ENCODE measurements at regions not wholly inside any gene's neighbourhood (a gene's known extent, or its start where the extent isn't known, plus 50 kb on each side); places are given as distances from the start of the nearest gene placed in this dataset.

DNA sequence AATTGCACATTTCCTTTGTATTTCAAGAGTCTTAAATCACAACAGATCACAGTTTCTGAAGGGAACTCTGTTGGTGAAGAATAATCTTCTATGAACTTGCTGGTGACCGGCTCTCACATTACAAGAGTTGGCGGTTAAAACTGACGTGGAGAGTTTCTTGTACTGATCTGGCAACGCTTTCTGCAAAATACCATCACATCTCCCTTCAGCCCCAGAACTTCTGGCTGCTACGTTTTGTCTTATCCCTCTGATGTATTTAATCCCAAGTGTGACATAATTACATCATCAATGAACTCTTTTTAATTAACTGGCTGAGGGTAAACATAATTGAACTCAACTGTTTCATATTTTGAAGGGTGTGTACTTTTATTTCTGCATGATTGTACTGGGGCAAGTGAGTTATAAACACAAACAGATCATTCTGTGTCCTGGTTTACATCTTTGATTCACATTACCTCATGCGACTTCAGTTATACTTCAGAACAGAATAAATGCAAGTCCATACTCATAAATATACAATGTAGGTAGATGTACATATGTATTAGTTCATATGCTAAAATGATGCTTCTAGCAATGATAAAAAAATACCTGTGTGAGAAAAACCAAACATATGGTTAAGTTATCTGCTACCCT lies 105.1 kb upstream of the NPVF start:
- Mint-ChIP-seq H3K4me1 (ENCODE audit: low read depth, unreplicated experiment) (peaks cover 4% of the 10 kb centered on the region), H3K36me3 (ENCODE audit: low read depth, unreplicated experiment) (no peaks in the 10 kb centered on the region), H3K4me3 (ENCODE audit: unreplicated experiment) (no peak overlapping the region), H3K27ac (ENCODE audit: unreplicated experiment) (no peak overlapping the region), H3K9me3 (ENCODE audit: unreplicated experiment) (no peaks in the 10 kb centered on the region), H3K27me3 (ENCODE audit: low read depth, unreplicated experiment) (peaks cover 10% of the 10 kb centered on the region)
- no peak for FAIRE-seq
- Histone ChIP-seq H2AFZ (ENCODE audit: low read depth, low read length) (no peak overlapping the region), H4K20me1 (ENCODE audit: insufficient read depth, low read length) (no peaks in the 10 kb centered on the region), H3K79me2 (ENCODE audit: insufficient read depth, low read length) (no peaks in the 10 kb centered on the region), H3K4me1 (ENCODE audit: insufficient read depth, low read length) (no peaks in the 10 kb centered on the region), H3K4me2 (ENCODE audit: low read length) (no peak overlapping the region), H3K4me3 (ENCODE audit: insufficient read depth, low read depth, low read length) (no peak overlapping the region), H3K9ac (ENCODE audit: low read length) (no peak overlapping the region), H3K36me3 (ENCODE audit: insufficient read depth, low read length) (no peaks in the 10 kb centered on the region), H3K27me3 (ENCODE audit: insufficient read depth, low read length) (no peaks in the 10 kb centered on the region), H3K27ac (ENCODE audit: low read depth, low read length) (no peak overlapping the region), H3K9me3 (ENCODE audit: insufficient read depth, low read depth, low read length) (no peaks in the 10 kb centered on the region)
- TF ChIP-seq CTCF (IDR thresholded peaks at IDR 0.05; ENCODE audit: insufficient read depth, low read depth, low read length) (no peak), EZH2 (IDR thresholded peaks at IDR 0.05; ENCODE audit: insufficient read depth, low read length) (no peak)
- DNase-seq (ENCODE audit: low read depth): no peak

DNA sequence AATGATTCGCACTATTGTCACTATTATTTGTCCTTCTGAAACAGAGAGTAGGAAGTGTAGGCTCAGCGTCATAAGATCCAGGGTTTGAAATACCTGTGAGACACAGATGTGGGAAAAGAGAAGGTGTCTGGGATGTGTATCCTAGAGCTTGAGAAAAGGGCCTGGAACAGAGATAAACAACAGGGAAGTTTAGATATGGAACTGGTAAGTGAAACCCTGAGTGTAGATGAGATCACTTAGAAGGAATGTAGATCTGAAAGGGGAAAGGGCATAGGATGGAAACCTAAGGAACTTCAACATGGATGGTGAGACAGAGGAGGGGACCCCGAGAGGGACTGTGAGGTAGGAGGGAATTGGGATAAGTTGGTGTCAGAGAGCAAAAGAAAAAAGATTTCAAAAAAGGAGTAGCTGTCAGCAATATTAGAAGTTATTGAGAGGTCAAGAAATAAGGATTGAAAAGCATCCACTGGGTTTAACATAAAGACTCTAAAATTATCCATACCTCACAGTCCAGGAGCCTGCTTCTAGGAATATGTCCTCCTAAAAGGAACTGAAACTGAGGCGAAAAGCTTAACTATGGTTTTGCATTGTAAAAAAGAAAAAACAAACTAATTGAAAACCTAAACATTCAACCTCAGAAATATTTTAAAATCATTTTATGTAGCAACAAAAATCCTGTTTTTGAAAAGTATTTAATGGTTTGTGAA lies 119.2 kb upstream of the NPVF start:
- TF ChIP-seq EZH2 (IDR thresholded peaks at IDR 0.05; ENCODE audit: insufficient read depth, low read length) (no peak), CTCF (IDR thresholded peaks at IDR 0.05; ENCODE audit: insufficient read depth, low read depth, low read length) (no peak)
- Histone ChIP-seq H3K4me1 (ENCODE audit: insufficient read depth, low read length) (no peaks in the 10 kb centered on the region), H2AFZ (ENCODE audit: low read depth, low read length) (no peak overlapping the region), H3K4me2 (ENCODE audit: low read length) (no peak overlapping the region), H3K9me3 (ENCODE audit: insufficient read depth, low read depth, low read length) (no peaks in the 10 kb centered on the region), H3K4me3 (ENCODE audit: insufficient read depth, low read depth, low read length) (no peak overlapping the region), H3K36me3 (ENCODE audit: insufficient read depth, low read length) (no peaks in the 10 kb centered on the region), H4K20me1 (ENCODE audit: insufficient read depth, low read length) (no peaks in the 10 kb centered on the region), H3K27me3 (ENCODE audit: insufficient read depth, low read length) (no peaks in the 10 kb centered on the region), H3K79me2 (ENCODE audit: insufficient read depth, low read length) (no peaks in the 10 kb centered on the region), H3K9ac (ENCODE audit: low read length) (no peak overlapping the region), H3K27ac (ENCODE audit: low read depth, low read length) (no peak overlapping the region)
- no peak for DNase-seq (ENCODE audit: low read depth)
- no peaks in the 10 kb centered on the region for H3K36me3 Mint-ChIP-seq (ENCODE audit: low read depth, unreplicated experiment)
- peaks cover 4% of the 10 kb centered on the region for H3K27me3 Mint-ChIP-seq (ENCODE audit: low read depth, unreplicated experiment)
- H3K27ac Mint-ChIP-seq (ENCODE audit: unreplicated experiment): peak overlapping the region; percentile 87
- no peaks in the 10 kb centered on the region for H3K9me3 Mint-ChIP-seq (ENCODE audit: unreplicated experiment)
- no peak for FAIRE-seq
- peaks cover 8% of the 10 kb centered on the region for H3K4me1 Mint-ChIP-seq (ENCODE audit: low read depth, unreplicated experiment)
- H3K4me3 Mint-ChIP-seq (ENCODE audit: unreplicated experiment): no peak overlapping the region

DNA sequence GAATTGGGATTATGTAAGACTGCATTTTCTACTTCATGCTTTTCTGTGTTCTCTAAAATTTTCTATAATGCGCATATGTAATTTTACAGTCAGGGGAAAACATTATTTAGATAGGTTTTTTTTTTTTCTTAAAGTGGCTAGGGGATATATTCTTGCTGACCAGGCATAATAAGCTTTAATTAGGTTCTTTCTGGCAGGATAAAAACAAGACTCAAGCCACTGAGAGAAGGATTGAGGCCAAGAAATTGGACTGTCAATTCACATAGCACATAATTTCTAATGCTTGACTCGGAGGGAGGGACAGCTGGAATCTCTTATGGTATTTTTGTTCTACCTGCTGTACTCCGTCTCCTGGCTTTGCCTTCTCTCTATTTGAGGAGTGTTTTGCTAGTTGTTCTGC lies 119.8 kb upstream of the NPVF start:
- no peaks in the 10 kb centered on the region for H4K20me1 ChIP-seq (ENCODE audit: insufficient read depth, low read length)
- no peak overlapping the region for H3K4me2 ChIP-seq (ENCODE audit: low read length)
- H3K4me3 ChIP-seq (ENCODE audit: insufficient read depth, low read depth, low read length): no peak overlapping the region
- H3K36me3 Mint-ChIP-seq (ENCODE audit: low read depth, unreplicated experiment): no peaks in the 10 kb centered on the region
- H2AFZ ChIP-seq (ENCODE audit: low read depth, low read length): no peak overlapping the region
- H3K4me1 ChIP-seq (ENCODE audit: insufficient read depth, low read length): no peaks in the 10 kb centered on the region
- peaks cover 8% of the 10 kb centered on the region for H3K4me1 Mint-ChIP-seq (ENCODE audit: low read depth, unreplicated experiment)
- H3K27me3 Mint-ChIP-seq (ENCODE audit: low read depth, unreplicated experiment): peaks cover 5% of the 10 kb centered on the region
- H3K27me3 ChIP-seq (ENCODE audit: insufficient read depth, low read length): no peaks in the 10 kb centered on the region
- no peak overlapping the region for H3K27ac Mint-ChIP-seq (ENCODE audit: unreplicated experiment)
- TF ChIP-seq CTCF (IDR thresholded peaks at IDR 0.05; ENCODE audit: insufficient read depth, low read depth, low read length): no peak
- no peak for TF ChIP-seq EZH2 (IDR thresholded peaks at IDR 0.05; ENCODE audit: insufficient read depth, low read length)
- no peak overlapping the region for H3K4me3 Mint-ChIP-seq (ENCODE audit: unreplicated experiment)
- no peaks in the 10 kb centered on the region for H3K9me3 Mint-ChIP-seq (ENCODE audit: unreplicated experiment)
- H3K27ac ChIP-seq (ENCODE audit: low read depth, low read length): no peak overlapping the region
- no peak overlapping the region for H3K9ac ChIP-seq (ENCODE audit: low read length)
- FAIRE-seq: no peak
- no peaks in the 10 kb centered on the region for H3K36me3 ChIP-seq (ENCODE audit: insufficient read depth, low read length)
- no peaks in the 10 kb centered on the region for H3K79me2 ChIP-seq (ENCODE audit: insufficient read depth, low read length)
- H3K9me3 ChIP-seq (ENCODE audit: insufficient read depth, low read depth, low read length): no peaks in the 10 kb centered on the region
- DNase-seq (ENCODE audit: low read depth): no peak

Measured in astrocyte (in vitro differentiated cells and primary cell).